ENCODE measurements at regions not wholly inside any gene's neighbourhood (a gene's known extent, or its start where the extent isn't known, plus 50 kb on each side); places are given as distances from the start of the nearest gene placed in this dataset.

DNA sequence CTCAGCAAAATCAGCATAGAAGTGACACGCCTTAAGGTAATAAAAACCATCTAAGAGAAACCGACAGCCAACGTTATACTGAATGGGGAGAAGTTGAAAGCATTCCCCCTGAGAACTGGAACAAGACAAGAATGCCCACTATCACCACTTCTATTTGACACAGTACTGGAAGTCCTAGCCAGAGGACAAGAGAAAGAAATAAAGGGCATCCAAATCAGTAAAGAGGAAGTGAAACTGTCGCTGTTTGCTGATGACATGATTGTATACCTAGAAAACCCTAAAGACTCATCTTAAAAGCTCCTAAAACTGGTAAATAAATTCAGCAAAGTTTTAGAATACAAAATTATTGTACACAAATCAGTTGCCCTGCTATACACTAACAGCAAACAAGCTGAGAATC, 393.3 kb downstream of the KIF4B start:
- DNase-seq (ENCODE audit: low read depth in 1 of 2, low spot score in 2 of 2) (no peak), FAIRE-seq (no peak)
- Histone ChIP-seq H2BK12ac (ENCODE audit: low read depth, low read length) (no peak overlapping the region), H4K8ac (ENCODE audit: extremely low read depth, insufficient read depth, low read length) (no peak overlapping the region), H3K23me2 (ENCODE audit: low read depth, low read length) (no peaks in the 10 kb centered on the region), H3K79me1 (ENCODE audit: low read depth, low read length) (no peaks in the 10 kb centered on the region), H3K27ac (ENCODE audit: low read depth, low read length) (no peak overlapping the region), H4K20me1 (replicated peaks in 1 of 2; ENCODE audit: control insufficient read depth in 1 of 2, insufficient read depth in 2 of 2, low read length in 2 of 2) (no peaks in the 10 kb centered on the region), H4K91ac (replicated peaks; ENCODE audit: insufficient read length, low read length) (no peak overlapping the region), H2BK5ac (ENCODE audit: low read depth, low read length) (no peak overlapping the region), H3K4me3 (ENCODE audit: extremely low read depth in 1 of 4, insufficient read depth in 2 of 4, low read depth in 3 of 4, low read length in 4 of 4) (no peak overlapping the region), H3K36me3 (ENCODE audit: control insufficient read depth in 2 of 4, insufficient read depth in 4 of 4, low read length in 3 of 4) (no peaks in the 10 kb centered on the region), H3K9ac (replicated peaks in 1 of 4; ENCODE audit: extremely low read depth in 1 of 4, low read depth in 3 of 4, low read length in 3 of 4) (no peak overlapping the region), H3K4me1 (replicated peaks in 1 of 4; ENCODE audit: control insufficient read depth in 3 of 4, insufficient read depth in 4 of 4, low read length in 3 of 4) (no peaks in the 10 kb centered on the region), H2BK120ac (replicated peaks; ENCODE audit: low read depth, low read length) (no peak overlapping the region), H4K5ac (ENCODE audit: insufficient read length, low read depth, low read length) (no peak overlapping the region), H3K79me2 (ENCODE audit: control insufficient read depth in 1 of 2, insufficient read depth in 2 of 2, low read length in 2 of 2) (no peaks in the 10 kb centered on the region), H3K18ac (ENCODE audit: extremely low read depth, low read length) (no peak overlapping the region), H3K9me3 (ENCODE audit: insufficient read depth in 2 of 2, low read depth in 1 of 2, low read length in 1 of 2) (peaks cover 0 to 2% of the 10 kb centered on the region in 2 experiments; a peak in 1 of 4 replicates), H2AK5ac (ENCODE audit: low read depth, low read length) (no peak overlapping the region), H2BK15ac (ENCODE audit: low read length) (no peak overlapping the region), H3K4me2 (ENCODE audit: insufficient read depth in 1 of 2, low read depth in 2 of 2, low read length in 2 of 2) (no peak overlapping the region), H3K14ac (ENCODE audit: insufficient read length) (no peak overlapping the region), H3K56ac (replicated peaks; ENCODE audit: insufficient read length, low read depth, low read length) (no peak overlapping the region), H2AFZ (ENCODE audit: low read length) (no peak overlapping the region), H2BK20ac (ENCODE audit: low read length) (no peak overlapping the region), H3K27me3 (replicated peaks in 1 of 4; ENCODE audit: control insufficient read depth in 3 of 4, extremely low read depth in 1 of 4, insufficient read depth in 3 of 4, low read length in 3 of 4) (no peaks in the 10 kb centered on the region), H3K4ac (replicated peaks; ENCODE audit: insufficient read length, low read depth, low read length) (no peak overlapping the region), H3K23ac (ENCODE audit: insufficient read length) (no peak overlapping the region)
- WGBS, 2 experiments (ENCODE audit: extremely low coverage in 1 of 2, insufficient coverage in 1 of 2, insufficient read length in 1 of 2, insufficient replicate concordance in 2 of 2, low coverage in 1 of 2, low lambda C conversion rate in 2 of 2, missing lambda C conversion rate in 1 of 2): 85% methylated on average over 4 of the region's 4 CpGs; no CpG with 5 or more reads in 1 of the 2 experiments
- no peak for TF ChIP-seq CHD1 (IDR thresholded peaks at IDR 0.05; ENCODE audit: low read depth, low read length)
- no peak for TF ChIP-seq POU5F1 (IDR thresholded peaks at IDR 0.05; ENCODE audit: low read depth, low read length)
- TF ChIP-seq TCF12 (IDR thresholded peaks at IDR 0.05; ENCODE audit: low read depth, low read length): no peak
- ChIA-PET CTCF (ENCODE audit: partially characterized antibody) (no interaction called here), POLR2A (ENCODE audit: partially characterized antibody) (no interaction called here)

All from H1 (cell line).